Kidney epithelial cell (primary cell): ENCODE measurements at regions not wholly inside any gene's neighbourhood (a gene's known extent, or its start where the extent isn't known, plus 50 kb on each side); places are given as distances from the start of the nearest gene placed in this dataset.
"Not testable (repeated sequence)": the region's sequence is repeated elsewhere in the genome, so short reads cannot be mapped to it uniquely, and the experiment has no call there.

Source experiments
- DNase-seq: peaks from one replicate; pipeline ENCODE4 v3.0.0-alpha.2; 2010; ENCODE audit warnings: low read depth
- H3K27me3 ChIP-seq: 2 replicates; pipeline ENCODE4 v1.6.0; 2011; ENCODE audit warnings: low read length; ENCODE audit not compliant: control insufficient read depth, insufficient read depth
- H3K36me3 ChIP-seq: 2 replicates; pipeline ENCODE4 v1.5.1; 2011; ENCODE audit warnings: low read length; ENCODE audit not compliant: control insufficient read depth, insufficient read depth
- H3K4me3 ChIP-seq: 2 replicates; pipeline ENCODE4 v1.5.1; 2011; ENCODE audit warnings: low read depth, mild to moderate bottlenecking, control low read depth, low read length
- TF ChIP-seq, protein P1 (sequence below): IDR thresholded peaks from 2 replicates; pipeline ENCODE4 v1.5.1; 2011; ENCODE audit warnings: mild to moderate bottlenecking, moderate library complexity, low read length, control low read depth, inconsistent platforms; ENCODE audit not compliant: insufficient read depth, poor library complexity, severe bottlenecking

DNA sequence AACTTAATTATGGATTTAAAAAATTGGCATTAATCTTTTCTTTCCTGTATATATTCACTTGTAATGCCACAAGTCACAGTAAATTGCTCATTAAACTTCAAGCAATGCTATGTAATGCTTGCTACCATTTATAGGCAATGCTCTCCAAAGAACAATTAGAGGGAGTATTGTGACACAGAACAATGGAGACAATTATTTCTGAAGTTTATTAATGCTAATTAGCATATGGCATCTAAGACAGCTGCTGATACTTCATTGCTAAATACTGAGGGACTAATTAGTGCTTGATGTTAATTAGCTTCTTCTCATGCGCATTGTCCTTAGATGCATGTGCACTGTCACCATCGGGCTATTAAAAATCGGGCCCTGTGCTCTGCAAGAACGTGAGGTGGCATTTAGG lies 1012.8 kb downstream of the SOCS6 start:
- TF ChIP-seq, protein P1, sequence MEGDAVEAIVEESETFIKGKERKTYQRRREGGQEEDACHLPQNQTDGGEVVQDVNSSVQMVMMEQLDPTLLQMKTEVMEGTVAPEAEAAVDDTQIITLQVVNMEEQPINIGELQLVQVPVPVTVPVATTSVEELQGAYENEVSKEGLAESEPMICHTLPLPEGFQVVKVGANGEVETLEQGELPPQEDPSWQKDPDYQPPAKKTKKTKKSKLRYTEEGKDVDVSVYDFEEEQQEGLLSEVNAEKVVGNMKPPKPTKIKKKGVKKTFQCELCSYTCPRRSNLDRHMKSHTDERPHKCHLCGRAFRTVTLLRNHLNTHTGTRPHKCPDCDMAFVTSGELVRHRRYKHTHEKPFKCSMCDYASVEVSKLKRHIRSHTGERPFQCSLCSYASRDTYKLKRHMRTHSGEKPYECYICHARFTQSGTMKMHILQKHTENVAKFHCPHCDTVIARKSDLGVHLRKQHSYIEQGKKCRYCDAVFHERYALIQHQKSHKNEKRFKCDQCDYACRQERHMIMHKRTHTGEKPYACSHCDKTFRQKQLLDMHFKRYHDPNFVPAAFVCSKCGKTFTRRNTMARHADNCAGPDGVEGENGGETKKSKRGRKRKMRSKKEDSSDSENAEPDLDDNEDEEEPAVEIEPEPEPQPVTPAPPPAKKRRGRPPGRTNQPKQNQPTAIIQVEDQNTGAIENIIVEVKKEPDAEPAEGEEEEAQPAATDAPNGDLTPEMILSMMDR = no peak
- Histone ChIP-seq H3K4me3 (no peak overlapping the region), H3K36me3 (no peaks in the 10 kb centered on the region), H3K27me3 (no peaks in the 10 kb centered on the region)
- DNase-seq = no peak

GRCh38 chr18:71294201-71294600 lies 1005.4 kb downstream of the SOCS6 start:
- DNase-seq, H3K27me3 ChIP-seq, H3K4me3 ChIP-seq, H3K36me3 ChIP-seq: not testable (repeated sequence)

DNA sequence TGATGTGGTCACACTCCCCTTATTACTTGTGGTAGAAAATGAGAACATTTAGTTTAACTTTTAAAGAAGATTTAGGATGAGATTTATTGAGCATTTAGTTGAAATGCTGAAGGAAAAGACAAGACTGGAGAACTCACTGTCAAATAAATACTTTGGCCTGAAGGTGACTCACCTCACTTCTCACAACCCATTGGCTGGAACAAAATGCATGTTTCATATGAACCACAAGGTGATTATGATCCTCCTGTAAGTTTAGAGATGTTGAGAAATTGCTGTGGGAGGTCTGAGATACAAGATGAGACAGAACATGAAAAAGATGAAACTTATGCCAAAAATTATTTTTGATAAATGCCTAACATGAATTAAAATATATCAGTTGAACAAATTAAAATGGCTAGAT lies 1004.5 kb downstream of the SOCS6 start:
- no peaks in the 10 kb centered on the region for H3K36me3 ChIP-seq
- TF ChIP-seq, protein P1 = no peak
- no peak overlapping the region for H3K4me3 ChIP-seq
- DNase-seq = no peak
- H3K27me3 ChIP-seq = no peaks in the 10 kb centered on the region

GRCh38 chr18:71287268-71287667 lies 998.4 kb downstream of the SOCS6 start:
- H3K36me3 ChIP-seq = no peaks in the 10 kb centered on the region
- TF ChIP-seq, protein P1 = no peak
- no peaks in the 10 kb centered on the region for H3K27me3 ChIP-seq
- H3K4me3 ChIP-seq = no peak overlapping the region
- no peak for DNase-seq

- Histone ChIP-seq H3K36me3 (no peaks in the 10 kb centered on the region), H3K4me3 (no peak overlapping the region), H3K27me3 (no peaks in the 10 kb centered on the region)
- DNase-seq = no peak
- TF ChIP-seq, protein P1 = no peak
Measured at GRCh38 chr18:71252351-71252865, 963.6 kb downstream of the SOCS6 start.

- H3K27me3 ChIP-seq = no peaks in the 10 kb centered on the region
- no peak for DNase-seq
- no peaks in the 10 kb centered on the region for H3K36me3 ChIP-seq
- TF ChIP-seq, protein P1 = no peak
- no peak overlapping the region for H3K4me3 ChIP-seq
Measured at GRCh38 chr18:71250191-71250590, 961.3 kb downstream of the SOCS6 start.
